SK-N-SH treated with all-trans-retinoic acid at 6 μM for 48 hours (cell line): ENCODE measurements at regions not wholly inside any gene's neighbourhood (a gene's known extent, or its start where the extent isn't known, plus 50 kb on each side); places are given as distances from the start of the nearest gene placed in this dataset.

Experiments used
- ATAC-seq: fragments of 200-7000 bp; cut with Tn5 transposase; 3 replicates; pipeline ENCODE4 v1.9.1; 2020; ENCODE audit warnings: mild to moderate bottlenecking, moderate library complexity
- ARNTL ChIP-seq: fragments of 450-650 bp; formaldehyde crosslinking; IDR thresholded peaks from 2 replicates; pipeline ENCODE4 v1.5.0; 2020; ENCODE audit warnings: low read depth, mild to moderate bottlenecking, moderate library complexity, borderline replicate concordance
- CREB5 ChIP-seq: fragments of 250-450 bp; sonication (Bioruptor Pico); IDR thresholded peaks from 2 replicates; pipeline ENCODE4 v1.5.1; 2020; ENCODE audit warnings: low read depth, mild to moderate bottlenecking, moderate library complexity
- CSDC2 ChIP-seq: fragments of 250-450 bp; sonication (Bioruptor Pico); IDR thresholded peaks from 2 replicates; pipeline ENCODE4 v1.5.0; 2020; ENCODE audit warnings: mild to moderate bottlenecking, moderate library complexity
- ESRRG ChIP-seq: fragments of 250-450 bp; sonication (Bioruptor Pico); IDR thresholded peaks from 2 replicates; pipeline ENCODE4 v1.6.1; 2021; ENCODE audit warnings: mild to moderate bottlenecking
- ISL1 ChIP-seq: fragments of 250-450 bp; sonication (Bioruptor Pico); IDR thresholded peaks from 2 replicates; pipeline ENCODE4 v2.1.2; 2022; ENCODE audit warnings: mild to moderate bottlenecking, moderate library complexity
- OSR1 ChIP-seq: fragments of 250-450 bp; sonication (Bioruptor Pico); IDR thresholded peaks from 2 replicates; pipeline ENCODE4 v1.8.0; 2022; ENCODE audit warnings: moderate library complexity, mild to moderate bottlenecking, inconsistent platforms
- PPARA ChIP-seq: fragments of 250-450 bp; sonication (Bioruptor Pico); IDR thresholded peaks from 2 replicates; pipeline ENCODE4 v1.5.0; 2020; ENCODE audit warnings: mild to moderate bottlenecking, borderline replicate concordance
- RARB ChIP-seq: fragments of 250-450 bp; sonication (Bioruptor Pico); IDR thresholded peaks from 2 replicates; pipeline ENCODE4 v1.8.0; 2021; ENCODE audit warnings: mild to moderate bottlenecking, moderate library complexity
- SNAI2 ChIP-seq: fragments of 250-450 bp; sonication (Bioruptor Pico); IDR thresholded peaks from 2 replicates; pipeline ENCODE4 v1.5.0; 2020; ENCODE audit warnings: mild to moderate bottlenecking, moderate library complexity
- TCF4 ChIP-seq: fragments of 250-450 bp; sonication (Bioruptor Pico); IDR thresholded peaks from 2 replicates; pipeline ENCODE4 v1.8.0; 2021; ENCODE audit warnings: mild to moderate bottlenecking, moderate library complexity, borderline replicate concordance
- TOX ChIP-seq: fragments of 250-450 bp; sonication (Bioruptor Pico); IDR thresholded peaks from 2 replicates; pipeline ENCODE4 v1.8.0; 2021; ENCODE audit warnings: mild to moderate bottlenecking, moderate library complexity, borderline replicate concordance
- ZC3H10 ChIP-seq: fragments of 250-450 bp; sonication (Bioruptor Pico); IDR thresholded peaks from 2 replicates; pipeline ENCODE4 v1.5.1; 2021; ENCODE audit warnings: mild to moderate bottlenecking, moderate library complexity
- ZFP3 ChIP-seq: fragments of 250-450 bp; sonication (Bioruptor Pico); IDR thresholded peaks from 2 replicates; pipeline ENCODE4 v1.5.0; 2020; ENCODE audit warnings: mild to moderate bottlenecking, moderate library complexity
- ZNF565 ChIP-seq: fragments of 450-650 bp; formaldehyde crosslinking; conservative IDR thresholded peaks from 2 replicates; pipeline ENCODE4 v1.5.0; 2020; ENCODE audit warnings: low read depth, mild to moderate bottlenecking, moderate library complexity
- ZNF70 ChIP-seq: fragments of 450-650 bp; formaldehyde crosslinking; IDR thresholded peaks from 2 replicates; pipeline ENCODE4 v1.5.0; 2020; ENCODE audit warnings: mild to moderate bottlenecking, moderate library complexity
- TF ChIP-seq, protein P1 (sequence below): fragments of 250-450 bp; sonication (Bioruptor Pico); IDR thresholded peaks from 2 replicates; pipeline ENCODE4 v1.5.1; 2021; ENCODE audit warnings: mild to moderate bottlenecking, moderate library complexity
- TF ChIP-seq, protein P2 (sequence below): fragments of 250-450 bp; sonication (Bioruptor Pico); IDR thresholded peaks from 2 replicates; pipeline ENCODE4 v1.8.0; 2021; ENCODE audit warnings: low read depth, mild to moderate bottlenecking, moderate library complexity, borderline replicate concordance
- TF ChIP-seq, protein P3 (sequence below): fragments of 250-450 bp; sonication (Bioruptor Pico); IDR thresholded peaks from 2 replicates; pipeline ENCODE4 v1.5.0; 2020; ENCODE audit warnings: mild to moderate bottlenecking, moderate library complexity
- TF ChIP-seq, protein P4 (sequence below): fragments of 250-450 bp; sonication (Bioruptor Pico); IDR thresholded peaks from 2 replicates; pipeline ENCODE4 v1.8.0; 2020; ENCODE audit warnings: mild to moderate bottlenecking, moderate library complexity, borderline replicate concordance

DNA sequence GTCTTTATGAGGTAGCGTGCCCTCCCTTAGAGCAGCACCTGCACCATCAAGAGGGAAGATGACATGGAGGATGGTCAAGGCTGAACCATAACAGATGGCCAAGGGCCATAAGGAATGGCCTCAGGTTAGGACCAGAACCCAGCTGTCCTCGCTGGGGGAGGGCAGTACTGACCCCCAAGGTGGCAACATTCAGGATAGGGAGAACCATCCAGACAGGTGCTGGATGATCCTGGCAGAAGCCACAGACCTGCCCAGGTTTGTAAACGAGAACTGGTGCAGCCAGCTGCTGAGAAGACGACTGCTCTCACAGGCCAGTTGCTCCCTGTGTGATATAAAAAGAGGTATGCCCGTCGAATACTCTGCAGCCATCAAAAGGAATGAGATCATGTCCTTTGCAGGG, 320.4 kb downstream of the GLRX3 start:
- ATAC-seq: no peak
- TF ChIP-seq, protein P1, sequence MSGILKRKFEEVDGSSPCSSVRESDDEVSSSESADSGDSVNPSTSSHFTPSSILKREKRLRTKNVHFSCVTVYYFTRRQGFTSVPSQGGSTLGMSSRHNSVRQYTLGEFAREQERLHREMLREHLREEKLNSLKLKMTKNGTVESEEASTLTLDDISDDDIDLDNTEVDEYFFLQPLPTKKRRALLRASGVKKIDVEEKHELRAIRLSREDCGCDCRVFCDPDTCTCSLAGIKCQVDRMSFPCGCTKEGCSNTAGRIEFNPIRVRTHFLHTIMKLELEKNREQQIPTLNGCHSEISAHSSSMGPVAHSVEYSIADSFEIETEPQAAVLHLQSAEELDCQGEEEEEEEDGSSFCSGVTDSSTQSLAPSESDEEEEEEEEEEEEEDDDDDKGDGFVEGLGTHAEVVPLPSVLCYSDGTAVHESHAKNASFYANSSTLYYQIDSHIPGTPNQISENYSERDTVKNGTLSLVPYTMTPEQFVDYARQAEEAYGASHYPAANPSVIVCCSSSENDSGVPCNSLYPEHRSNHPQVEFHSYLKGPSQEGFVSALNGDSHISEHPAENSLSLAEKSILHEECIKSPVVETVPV (CRISPR knock-in tag): no peak
- TF ChIP-seq RARB (CRISPR knock-in tag): no peak
- TF ChIP-seq ISL1 (CRISPR knock-in tag): no peak
- TF ChIP-seq ZFP3 (CRISPR knock-in tag): no peak
- no peak for TF ChIP-seq OSR1
- TF ChIP-seq, protein P2, sequence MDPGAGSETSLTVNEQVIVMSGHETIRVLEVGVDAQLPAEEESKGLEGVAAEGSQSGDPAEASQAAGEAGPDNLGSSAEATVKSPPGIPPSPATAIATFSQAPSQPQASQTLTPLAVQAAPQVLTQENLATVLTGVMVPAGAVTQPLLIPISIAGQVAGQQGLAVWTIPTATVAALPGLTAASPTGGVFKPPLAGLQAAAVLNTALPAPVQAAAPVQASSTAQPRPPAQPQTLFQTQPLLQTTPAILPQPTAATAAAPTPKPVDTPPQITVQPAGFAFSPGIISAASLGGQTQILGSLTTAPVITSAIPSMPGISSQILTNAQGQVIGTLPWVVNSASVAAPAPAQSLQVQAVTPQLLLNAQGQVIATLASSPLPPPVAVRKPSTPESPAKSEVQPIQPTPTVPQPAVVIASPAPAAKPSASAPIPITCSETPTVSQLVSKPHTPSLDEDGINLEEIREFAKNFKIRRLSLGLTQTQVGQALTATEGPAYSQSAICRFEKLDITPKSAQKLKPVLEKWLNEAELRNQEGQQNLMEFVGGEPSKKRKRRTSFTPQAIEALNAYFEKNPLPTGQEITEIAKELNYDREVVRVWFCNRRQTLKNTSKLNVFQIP (CRISPR knock-in tag): no peak
- no peak for TF ChIP-seq TCF4
- no peak for TF ChIP-seq SNAI2

DNA sequence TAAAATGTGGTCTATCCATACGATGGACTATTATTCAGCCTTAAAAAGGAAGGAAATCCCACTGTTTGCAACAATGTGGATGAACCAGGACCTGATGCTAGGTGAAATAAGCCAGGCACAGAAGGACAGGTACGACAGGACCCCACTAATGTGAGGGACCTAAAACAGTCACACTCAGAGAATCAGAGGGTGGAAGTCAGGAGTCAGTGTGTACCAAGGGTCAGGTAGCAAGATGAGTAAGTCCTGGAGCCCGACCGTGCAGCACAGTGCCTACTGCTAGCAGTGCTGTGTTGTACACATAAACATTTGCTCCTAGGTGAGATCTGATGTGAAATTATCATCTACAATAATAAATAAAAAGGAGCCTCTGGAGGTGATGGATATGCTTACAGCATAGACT, 322.3 kb downstream of the GLRX3 start:
- ATAC-seq: no peak

More for the DNA sequence above, 322.3 kb downstream of the GLRX3 start:
- TF ChIP-seq SNAI2 (no peak), RARB (CRISPR knock-in tag) (no peak), ZFP3 (CRISPR knock-in tag) (no peak), TCF4 (no peak), ARNTL (CRISPR knock-in tag) (no peak), CREB5 (CRISPR knock-in tag) (no peak), ZNF70 (CRISPR knock-in tag) (no peak), ZC3H10 (CRISPR knock-in tag) (no peak), ZNF565 (CRISPR knock-in tag) (no peak), TOX (no peak), PPARA (CRISPR knock-in tag) (no peak), ESRRG (CRISPR knock-in tag) (no peak), CSDC2 (CRISPR knock-in tag) (no peak)
- TF ChIP-seq, protein P1 (CRISPR knock-in tag): no peak
- TF ChIP-seq, protein P2 (CRISPR knock-in tag): no peak
- TF ChIP-seq, protein P3, sequence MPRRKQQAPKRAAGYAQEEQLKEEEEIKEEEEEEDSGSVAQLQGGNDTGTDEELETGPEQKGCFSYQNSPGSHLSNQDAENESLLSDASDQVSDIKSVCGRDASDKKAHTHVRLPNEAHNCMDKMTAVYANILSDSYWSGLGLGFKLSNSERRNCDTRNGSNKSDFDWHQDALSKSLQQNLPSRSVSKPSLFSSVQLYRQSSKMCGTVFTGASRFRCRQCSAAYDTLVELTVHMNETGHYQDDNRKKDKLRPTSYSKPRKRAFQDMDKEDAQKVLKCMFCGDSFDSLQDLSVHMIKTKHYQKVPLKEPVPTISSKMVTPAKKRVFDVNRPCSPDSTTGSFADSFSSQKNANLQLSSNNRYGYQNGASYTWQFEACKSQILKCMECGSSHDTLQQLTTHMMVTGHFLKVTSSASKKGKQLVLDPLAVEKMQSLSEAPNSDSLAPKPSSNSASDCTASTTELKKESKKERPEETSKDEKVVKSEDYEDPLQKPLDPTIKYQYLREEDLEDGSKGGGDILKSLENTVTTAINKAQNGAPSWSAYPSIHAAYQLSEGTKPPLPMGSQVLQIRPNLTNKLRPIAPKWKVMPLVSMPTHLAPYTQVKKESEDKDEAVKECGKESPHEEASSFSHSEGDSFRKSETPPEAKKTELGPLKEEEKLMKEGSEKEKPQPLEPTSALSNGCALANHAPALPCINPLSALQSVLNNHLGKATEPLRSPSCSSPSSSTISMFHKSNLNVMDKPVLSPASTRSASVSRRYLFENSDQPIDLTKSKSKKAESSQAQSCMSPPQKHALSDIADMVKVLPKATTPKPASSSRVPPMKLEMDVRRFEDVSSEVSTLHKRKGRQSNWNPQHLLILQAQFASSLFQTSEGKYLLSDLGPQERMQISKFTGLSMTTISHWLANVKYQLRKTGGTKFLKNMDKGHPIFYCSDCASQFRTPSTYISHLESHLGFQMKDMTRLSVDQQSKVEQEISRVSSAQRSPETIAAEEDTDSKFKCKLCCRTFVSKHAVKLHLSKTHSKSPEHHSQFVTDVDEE (CRISPR knock-in tag): no peak
- TF ChIP-seq, protein P4, sequence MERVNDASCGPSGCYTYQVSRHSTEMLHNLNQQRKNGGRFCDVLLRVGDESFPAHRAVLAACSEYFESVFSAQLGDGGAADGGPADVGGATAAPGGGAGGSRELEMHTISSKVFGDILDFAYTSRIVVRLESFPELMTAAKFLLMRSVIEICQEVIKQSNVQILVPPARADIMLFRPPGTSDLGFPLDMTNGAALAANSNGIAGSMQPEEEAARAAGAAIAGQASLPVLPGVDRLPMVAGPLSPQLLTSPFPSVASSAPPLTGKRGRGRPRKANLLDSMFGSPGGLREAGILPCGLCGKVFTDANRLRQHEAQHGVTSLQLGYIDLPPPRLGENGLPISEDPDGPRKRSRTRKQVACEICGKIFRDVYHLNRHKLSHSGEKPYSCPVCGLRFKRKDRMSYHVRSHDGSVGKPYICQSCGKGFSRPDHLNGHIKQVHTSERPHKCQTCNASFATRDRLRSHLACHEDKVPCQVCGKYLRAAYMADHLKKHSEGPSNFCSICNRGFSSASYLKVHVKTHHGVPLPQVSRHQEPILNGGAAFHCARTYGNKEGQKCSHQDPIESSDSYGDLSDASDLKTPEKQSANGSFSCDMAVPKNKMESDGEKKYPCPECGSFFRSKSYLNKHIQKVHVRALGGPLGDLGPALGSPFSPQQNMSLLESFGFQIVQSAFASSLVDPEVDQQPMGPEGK (CRISPR knock-in tag): no peak
